ENCODE measurements at regions not wholly inside any gene's neighbourhood (a gene's known extent, or its start where the extent isn't known, plus 50 kb on each side); places are given as distances from the start of the nearest gene placed in this dataset.

GRCh38 chr3:26381411-26381810 is 241.2 kb upstream of the LRRC3B start:
- TF ChIP-seq MAX (IDR thresholded peaks at IDR 0.05; ENCODE audit: low read depth, low read length) (no peak), CTCF (IDR thresholded peaks at IDR 0.05; ENCODE audit: low read depth, low read length) (no peak), MYC (IDR thresholded peaks at IDR 0.05; ENCODE audit: low read depth, low read length) (no peak), POLR2A (IDR thresholded peaks at IDR 0.05; ENCODE audit: extremely low read depth, insufficient read length) (no peak)
- no peak overlapping the region for H3K4me3 ChIP-seq (ENCODE audit: low read depth, low read length)
- no peak for DNase-seq (ENCODE audit: low read depth)

GRCh38 chr3:26406636-26407035 is 215.9 kb upstream of the LRRC3B start:
- DNase-seq (ENCODE audit: low read depth), result no peak
- no peak for TF ChIP-seq CTCF (IDR thresholded peaks at IDR 0.05; ENCODE audit: low read depth, low read length)
- TF ChIP-seq POLR2A (IDR thresholded peaks at IDR 0.05; ENCODE audit: extremely low read depth, insufficient read length), result no peak
- no peak for TF ChIP-seq MYC (IDR thresholded peaks at IDR 0.05; ENCODE audit: low read depth, low read length)
- TF ChIP-seq MAX (IDR thresholded peaks at IDR 0.05; ENCODE audit: low read depth, low read length), result no peak
- no peak overlapping the region for H3K4me3 ChIP-seq (ENCODE audit: low read depth, low read length)

GRCh38 chr3:26418553-26418952 is 204.0 kb upstream of the LRRC3B start:
- H3K4me3 ChIP-seq (ENCODE audit: low read depth, low read length), result no peak overlapping the region
- no peak for DNase-seq (ENCODE audit: low read depth)
- TF ChIP-seq MAX (IDR thresholded peaks at IDR 0.05; ENCODE audit: low read depth, low read length) (no peak), MYC (IDR thresholded peaks at IDR 0.05; ENCODE audit: low read depth, low read length) (no peak), POLR2A (IDR thresholded peaks at IDR 0.05; ENCODE audit: extremely low read depth, insufficient read length) (no peak), CTCF (IDR thresholded peaks at IDR 0.05; ENCODE audit: low read depth, low read length) (no peak)

GRCh38 chr3:26422415-26422814 is 200.2 kb upstream of the LRRC3B start:
- TF ChIP-seq MAX (IDR thresholded peaks at IDR 0.05; ENCODE audit: low read depth, low read length) (no peak), MYC (IDR thresholded peaks at IDR 0.05; ENCODE audit: low read depth, low read length) (no peak), POLR2A (IDR thresholded peaks at IDR 0.05; ENCODE audit: extremely low read depth, insufficient read length) (no peak)
- H3K4me3 ChIP-seq (ENCODE audit: low read depth, low read length), result no peak overlapping the region
- no peak for DNase-seq (ENCODE audit: low read depth)

GRCh38 chr3:26425076-26425475 is 197.5 kb upstream of the LRRC3B start:
- no peak for DNase-seq (ENCODE audit: low read depth)
- TF ChIP-seq CTCF (IDR thresholded peaks at IDR 0.05; ENCODE audit: low read depth, low read length) (no peak), MAX (IDR thresholded peaks at IDR 0.05; ENCODE audit: low read depth, low read length) (no peak), POLR2A (IDR thresholded peaks at IDR 0.05; ENCODE audit: extremely low read depth, insufficient read length) (no peak)
- no peak overlapping the region for H3K4me3 ChIP-seq (ENCODE audit: low read depth, low read length)

GRCh38 chr3:26428992-26429391 is 193.6 kb upstream of the LRRC3B start:
- no peak overlapping the region for H3K4me3 ChIP-seq (ENCODE audit: low read depth, low read length)
- no peak for TF ChIP-seq MYC (IDR thresholded peaks at IDR 0.05; ENCODE audit: low read depth, low read length)
- TF ChIP-seq CTCF (IDR thresholded peaks at IDR 0.05; ENCODE audit: low read depth, low read length), result no peak
- no peak for TF ChIP-seq POLR2A (IDR thresholded peaks at IDR 0.05; ENCODE audit: extremely low read depth, insufficient read length)
- TF ChIP-seq MAX (IDR thresholded peaks at IDR 0.05; ENCODE audit: low read depth, low read length), result no peak
- no peak for DNase-seq (ENCODE audit: low read depth)
